HepG2 (cell line): ENCODE measurements at regions not wholly inside any gene's neighbourhood (a gene's known extent, or its start where the extent isn't known, plus 50 kb on each side); places are given as distances from the start of the nearest gene placed in this dataset.

ENCODE experiments used
- ATAC-seq: fragments of 200-7000 bp; cut with Tn5 transposase; 3 replicates; pipeline ENCODE4 v1.9.1; 2020; ENCODE audit warnings: mild to moderate bottlenecking, moderate library complexity
- BruUV-seq: library from RNA; stranded (reverse); fragments of 400-500 nt; replicated peaks from 2 replicates; lab custom pipeline; 2021; lab: Mats Ljungman, UMichigan
- CTCF ChIA-PET: fragments of 300-600 bp; formaldehyde crosslinking; extraction: SDS; loops from one replicate; lab custom pipeline; 2021; ENCODE audit warnings: low total read pairs, inconsistent platforms, low intra/inter-chr PET ratio; lab: Yijun Ruan, JAX
- POLR2A ChIA-PET: fragments of 350-600 bp; sonication (Branson Sonifier 250); formaldehyde crosslinking; loops from one replicate; lab custom pipeline; 2020; ENCODE audit warnings: antibody characterized with exemption, inconsistent platforms; lab: Yijun Ruan, JAX
- DNase-seq: peaks from one replicate; pipeline ENCODE4 v3.0.0-alpha.2; 2015; ENCODE audit warnings: low spot score
- FAIRE-seq: peaks from 3 replicates; lab custom pipeline; 2011; peaks lifted over from hg19 to GRCh38; lab: Jason Lieb, UNC
- H2AFZ ChIP-seq: one replicate; pipeline ENCODE4 v1.6.1; 2011; ENCODE audit warnings: low read length, inconsistent platforms
- H3K27ac ChIP-seq: fragments of 300-600 bp; 3 replicates; pipeline ENCODE4 v1.8.0; 2011; ENCODE audit warnings: mixed run types, mild to moderate bottlenecking, mixed read lengths, low read length, inconsistent platforms; ENCODE audit not compliant: insufficient read depth; ENCODE audit errors: extremely low read length
- H3K27me3 ChIP-seq, 2 experiments: fragments of 200-600 bp in 1 of 2; 2 replicates in 1 of 2; 3 replicates in 1 of 2; pipeline versions ENCODE4 v1.6.0 to v1.8.0; 2011; ENCODE audit warnings: low read length in 2 of 2, mild to moderate bottlenecking in 2 of 2, moderate library complexity in 2 of 2, inconsistent platforms in 1 of 2; ENCODE audit not compliant: insufficient read depth in 2 of 2, control insufficient read depth in 1 of 2
- H3K36me3 ChIP-seq, 2 experiments: fragments of 200-600 bp in 1 of 2; replicated peaks in 1 of 2; 2 replicates in 1 of 2; 3 replicates in 1 of 2; pipeline versions ENCODE4 v1.5.1 to v1.8.0; 2011; ENCODE audit warnings: low read length in 2 of 2, inconsistent platforms in 1 of 2; ENCODE audit not compliant: insufficient read depth in 2 of 2, control insufficient read depth in 1 of 2
- H3K4me1 ChIP-seq: 2 replicates; pipeline ENCODE4 v1.5.1; 2012; ENCODE audit warnings: low read length, inconsistent platforms; ENCODE audit not compliant: insufficient read depth
- H3K4me2 ChIP-seq: 2 replicates; pipeline ENCODE4 v1.6.0; 2011; ENCODE audit warnings: low read depth, low read length, inconsistent platforms
- H3K4me3 ChIP-seq, 3 experiments: fragments of 200-600 bp in 1 of 3; sonication (generic), shearing (Covaris generic) in 1 of 3; replicated peaks in 1 of 3; 2 replicates each; pipeline ENCODE4 v1.5.1; 2011 to 2016; ENCODE audit warnings: low read length in 3 of 3, inconsistent platforms in 2 of 3, low read depth in 2 of 3, mild to moderate bottlenecking in 2 of 3, control low read depth in 1 of 3, mixed read lengths in 1 of 3; ENCODE audit not compliant: insufficient read depth in 1 of 3
- H3K79me2 ChIP-seq: one replicate; pipeline ENCODE4 v1.6.1; 2011; ENCODE audit warnings: low read length, inconsistent platforms; ENCODE audit not compliant: insufficient read depth
- H3K9ac ChIP-seq: 2 replicates; pipeline ENCODE4 v1.6.0; 2011; ENCODE audit warnings: mild to moderate bottlenecking, low read depth, low read length, inconsistent platforms; ENCODE audit not compliant: insufficient read depth
- H3K9me3 ChIP-seq: 2 replicates; pipeline ENCODE4 v1.5.1; 2012; ENCODE audit warnings: mild to moderate bottlenecking, low read length
- H4K20me1 ChIP-seq: 2 replicates; pipeline ENCODE4 v1.6.0; 2011; ENCODE audit warnings: inconsistent platforms, mild to moderate bottlenecking, low read length, moderate library complexity; ENCODE audit not compliant: insufficient read depth
- ARID3A ChIP-seq: IDR thresholded peaks from 2 replicates; pipeline ENCODE4 v1.6.1; 2012; ENCODE audit warnings: low read depth, low read length, improper control_type of control experiment
- ARNT ChIP-seq: fragments of 450-650 bp; IDR thresholded peaks from 2 replicates; pipeline ENCODE4 v1.6.1; 2017
- BATF2 ChIP-seq: sonication (generic); formaldehyde crosslinking; IDR thresholded peaks from 2 replicates; pipeline ENCODE4 v1.8.0; 2022; ENCODE audit warnings: mild to moderate bottlenecking, missing genetic modification reagents, moderate library complexity
- CEBPZ ChIP-seq: IDR thresholded peaks from 2 replicates; pipeline ENCODE4 v1.6.1; 2012; ENCODE audit warnings: low read length, improper control_type of control experiment
- GABPB1 ChIP-seq: IDR thresholded peaks from 2 replicates; pipeline ENCODE4 v1.6.1; 2016; ENCODE audit warnings: mild to moderate bottlenecking, missing genetic modification reagents, moderate library complexity, missing compliant biosample characterization
- MEIS2 ChIP-seq: sonication (generic); formaldehyde crosslinking; IDR thresholded peaks from 2 replicates; pipeline ENCODE4 v1.9.0; 2021; ENCODE audit warnings: mild to moderate bottlenecking, missing genetic modification reagents
- SMARCE1 ChIP-seq: fragments of 450-650 bp; IDR thresholded peaks from 2 replicates; pipeline ENCODE4 v1.6.1; 2017; ENCODE audit warnings: borderline replicate concordance
- TEAD3 ChIP-seq: optimal IDR thresholded peaks from 2 replicates; pipeline ENCODE3; 2016; ENCODE audit warnings: borderline replicate concordance
- THAP11 ChIP-seq: IDR thresholded peaks from 2 replicates; pipeline ENCODE4 v1.6.1; 2016; ENCODE audit warnings: missing biosample characterization, missing genetic modification reagents
- ZBTB1 ChIP-seq: sonication (generic); formaldehyde crosslinking; IDR thresholded peaks from 2 replicates; pipeline ENCODE4 v1.4.0; 2020; ENCODE audit warnings: missing genetic modification reagents, borderline replicate concordance
- ZNF10 ChIP-seq: sonication (generic); formaldehyde crosslinking; IDR thresholded peaks from 2 replicates; pipeline ENCODE4 v1.4.0; 2020; ENCODE audit warnings: mild to moderate bottlenecking, low read depth, missing genetic modification reagents, borderline replicate concordance
- ZNF18 ChIP-seq: sonication (generic); formaldehyde crosslinking; IDR thresholded peaks from 2 replicates; pipeline ENCODE4 v1.8.0; 2022; ENCODE audit warnings: mild to moderate bottlenecking, missing genetic modification reagents; ENCODE audit not compliant: insufficient replicate concordance
- ZNF382 ChIP-seq: sonication (generic); formaldehyde crosslinking; IDR thresholded peaks from 2 replicates; pipeline ENCODE4 v1.5.0; 2020; ENCODE audit warnings: missing genetic modification reagents, mild to moderate bottlenecking, borderline replicate concordance
- ZNF740 ChIP-seq: sonication (generic); formaldehyde crosslinking; IDR thresholded peaks from 2 replicates; pipeline ENCODE4 v1.4.0; 2020; ENCODE audit warnings: missing genetic modification reagents
- WGBS: methylation state at CpG from one replicate; pipeline ENCODE4 v1.1.6; 2017; ENCODE audit warnings: low lambda C conversion rate; 5-methylcytosine and 5-hydroxymethylcytosine counted together
- in situ Hi-C: cut with HindIII; loops from 2 replicates; pipeline ENCODE4 v1.10.0; 2017; ENCODE audit warnings: low pct_unique_long_range_greater_than_20kb; ENCODE audit not compliant: extremely low pct_ligation_motif_present
- intact Hi-C: fragments of 100-400 bp; cut with micrococcal nuclease; formaldehyde crosslinking; loops from one replicate; pipeline ENCODE4 v1.10.0; 2022; ENCODE audit not compliant: unreplicated experiment
- TF ChIP-seq, protein P1 (sequence below): sonication (generic); formaldehyde crosslinking; IDR thresholded peaks from 2 replicates; pipeline ENCODE4 v1.5.0; 2020; ENCODE audit warnings: mild to moderate bottlenecking, missing genetic modification reagents

GRCh38 chr21:27422435-27422834 lies 455.5 kb upstream of the ADAMTS5 start:
- no peak overlapping the region for H3K9ac ChIP-seq
- no TSS peak for BruUV-seq
- no peak overlapping the region for H3K4me3 ChIP-seq
- no peaks in the 10 kb centered on the region for H4K20me1 ChIP-seq
- no peak overlapping the region for H3K27ac ChIP-seq
- DNase-seq (no peak), FAIRE-seq (no peak), ATAC-seq (no peak)
- no peak overlapping the region for H2AFZ ChIP-seq
- H3K36me3 ChIP-seq, result no peaks in the 10 kb centered on the region
- in situ Hi-C loops (no loop called here), intact Hi-C loops (no loop called here)
- no peaks in the 10 kb centered on the region for H3K79me2 ChIP-seq
- no peak overlapping the region for H3K4me2 ChIP-seq
- 12% methylated on average over 1 of the region's 1 CpG for WGBS
- CTCF ChIA-PET, result no interaction called here
- peaks cover 83% of the 10 kb centered on the region for H3K9me3 ChIP-seq
- H3K27me3 ChIP-seq, result no peaks in the 10 kb centered on the region
- H3K4me1 ChIP-seq, result no peaks in the 10 kb centered on the region
- POLR2A ChIA-PET, result no interaction called here
- TF ChIP-seq ARID3A (no peak), TEAD3 (no peak), ZNF18 (CRISPR knock-in tag) (no peak), CEBPZ (no peak), MEIS2 (CRISPR knock-in tag) (no peak), THAP11 (CRISPR knock-in tag) (no peak), ZNF10 (no peak), SMARCE1 (no peak), ARNT (no peak), GABPB1 (CRISPR knock-in tag) (no peak), BATF2 (no peak), ZNF740 (CRISPR knock-in tag) (no peak), ZNF382 (no peak), ZBTB1 (CRISPR knock-in tag) (no peak)
- TF ChIP-seq, protein P1, sequence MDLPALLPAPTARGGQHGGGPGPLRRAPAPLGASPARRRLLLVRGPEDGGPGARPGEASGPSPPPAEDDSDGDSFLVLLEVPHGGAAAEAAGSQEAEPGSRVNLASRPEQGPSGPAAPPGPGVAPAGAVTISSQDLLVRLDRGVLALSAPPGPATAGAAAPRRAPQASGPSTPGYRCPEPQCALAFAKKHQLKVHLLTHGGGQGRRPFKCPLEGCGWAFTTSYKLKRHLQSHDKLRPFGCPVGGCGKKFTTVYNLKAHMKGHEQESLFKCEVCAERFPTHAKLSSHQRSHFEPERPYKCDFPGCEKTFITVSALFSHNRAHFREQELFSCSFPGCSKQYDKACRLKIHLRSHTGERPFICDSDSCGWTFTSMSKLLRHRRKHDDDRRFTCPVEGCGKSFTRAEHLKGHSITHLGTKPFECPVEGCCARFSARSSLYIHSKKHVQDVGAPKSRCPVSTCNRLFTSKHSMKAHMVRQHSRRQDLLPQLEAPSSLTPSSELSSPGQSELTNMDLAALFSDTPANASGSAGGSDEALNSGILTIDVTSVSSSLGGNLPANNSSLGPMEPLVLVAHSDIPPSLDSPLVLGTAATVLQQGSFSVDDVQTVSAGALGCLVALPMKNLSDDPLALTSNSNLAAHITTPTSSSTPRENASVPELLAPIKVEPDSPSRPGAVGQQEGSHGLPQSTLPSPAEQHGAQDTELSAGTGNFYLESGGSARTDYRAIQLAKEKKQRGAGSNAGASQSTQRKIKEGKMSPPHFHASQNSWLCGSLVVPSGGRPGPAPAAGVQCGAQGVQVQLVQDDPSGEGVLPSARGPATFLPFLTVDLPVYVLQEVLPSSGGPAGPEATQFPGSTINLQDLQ, result no peak
